ENCODE measurements at regions not wholly inside any gene's neighbourhood (a gene's known extent, or its start where the extent isn't known, plus 50 kb on each side); places are given as distances from the start of the nearest gene placed in this dataset.
A peak's percentile ranks its signal among the peaks of the same experiment; 100 is the strongest.
"Not testable (repeated sequence)": the region's sequence is repeated elsewhere in the genome, so short reads cannot be mapped to it uniquely, and the experiment has no call there.

GRCh38 chr9:115888131-115888530 is 265.5 kb upstream of the PAPPA start:
- DNase-seq, result no peak

- no peak for DNase-seq
These were observed 261.7 kb upstream of the PAPPA start for GRCh38 chr9:115891929-115892328.

- not testable (repeated sequence) for DNase-seq
These were observed 255.1 kb upstream of the PAPPA start for GRCh38 chr9:115898478-115898877.

- no peak for DNase-seq
These were observed 252.9 kb upstream of the PAPPA start for GRCh38 chr9:115900698-115901097.

DNA sequence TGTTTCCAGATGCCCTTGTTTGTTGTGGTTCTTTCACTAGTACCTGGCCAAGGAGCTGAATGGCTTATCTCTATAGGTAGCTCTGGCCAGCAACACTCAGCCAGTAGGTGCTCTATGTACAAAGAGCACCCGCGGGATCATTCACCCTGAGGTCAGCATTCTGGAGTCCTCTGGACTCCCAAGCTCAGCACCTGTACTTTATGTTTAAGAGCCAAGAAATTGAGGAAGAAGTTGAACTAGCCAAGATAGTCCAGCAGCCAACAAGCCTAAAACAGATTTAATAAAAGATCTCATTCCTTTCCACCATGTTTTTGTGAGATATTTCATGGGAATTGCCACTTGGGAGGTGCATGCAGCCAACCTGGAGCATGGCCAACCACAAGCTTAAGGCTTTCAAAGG is 242.6 kb upstream of the PAPPA start:
- peak; percentile 29 for DNase-seq

- no peak for DNase-seq
These were observed 241.5 kb upstream of the PAPPA start for GRCh38 chr9:115912086-115912485.

GRCh38 chr9:115913696-115914095 is 239.9 kb upstream of the PAPPA start:
- DNase-seq, result peak; percentile 26

- DNase-seq, result peak; percentile 16
These were observed 239.3 kb upstream of the PAPPA start for GRCh38 chr9:115914291-115914690.

DNA sequence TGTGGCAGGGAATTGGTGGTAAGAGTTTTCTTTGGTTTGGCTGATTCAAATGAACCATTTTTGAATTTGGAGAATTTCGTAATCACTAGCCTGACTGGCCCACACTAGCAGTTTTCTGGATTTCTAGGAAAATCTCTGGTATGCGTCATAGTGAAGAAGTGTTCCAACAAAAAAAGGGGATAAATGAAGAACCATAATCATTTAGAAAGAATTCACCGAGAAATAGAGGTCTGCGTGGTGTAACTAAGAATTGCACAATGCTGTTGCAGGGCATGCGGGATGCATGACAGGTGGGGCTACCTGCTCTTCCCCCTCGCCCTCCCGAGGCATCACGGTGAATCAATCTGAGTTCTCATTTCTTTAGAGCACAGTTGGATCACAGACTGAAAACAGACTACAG is 232.3 kb upstream of the PAPPA start:
- DNase-seq, result no peak

- no peak for DNase-seq
These were observed 231.1 kb upstream of the PAPPA start for GRCh38 chr9:115922444-115922843.

DNA sequence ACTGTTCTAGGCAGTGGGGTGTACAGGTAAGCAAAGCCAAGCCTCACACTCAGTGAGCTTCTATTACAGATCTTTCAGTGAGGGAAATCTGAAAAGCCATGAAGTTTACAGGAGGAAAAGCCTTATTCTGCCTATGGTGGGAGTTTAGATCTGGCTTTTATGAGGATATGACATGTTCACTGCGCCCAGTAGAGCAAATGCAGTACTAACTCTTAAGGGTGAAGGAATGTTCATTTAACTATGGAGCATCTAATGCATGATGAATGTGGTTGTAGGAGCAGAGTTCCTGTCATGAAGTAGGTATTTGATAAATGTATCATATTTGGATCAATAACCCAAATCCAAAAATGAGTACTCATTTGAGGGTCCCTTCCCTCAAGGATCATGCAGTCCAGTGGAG is 230.2 kb upstream of the PAPPA start:
- DNase-seq, result no peak

- no peak for DNase-seq
These were observed 229.5 kb upstream of the PAPPA start for GRCh38 chr9:115923903-115924668.

- DNase-seq, result no peak
These were observed 229.0 kb upstream of the PAPPA start for GRCh38 chr9:115924669-115924987.

GRCh38 chr9:115925424-115925823 is 228.2 kb upstream of the PAPPA start:
- DNase-seq, result no peak

DNA sequence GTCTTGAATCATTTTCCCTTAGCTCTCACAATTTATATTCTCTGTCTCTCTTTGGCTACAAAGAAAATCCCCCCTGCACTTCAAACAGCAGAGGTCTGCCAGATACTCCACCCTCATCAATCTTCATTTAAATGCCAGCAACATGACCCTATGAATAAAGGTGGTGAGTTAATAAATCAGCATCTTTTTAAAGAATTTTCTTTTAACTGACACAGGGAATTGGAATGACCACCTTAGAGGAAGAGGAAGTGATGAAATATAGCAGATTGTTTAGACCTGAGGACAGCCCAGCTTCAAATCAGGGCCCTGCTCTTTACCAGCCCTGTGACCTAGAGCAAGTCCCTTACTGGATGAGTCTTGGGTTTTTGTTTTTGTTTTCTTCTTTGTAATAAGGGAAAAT is 223.1 kb upstream of the PAPPA start:
- DNase-seq, result no peak

DNA sequence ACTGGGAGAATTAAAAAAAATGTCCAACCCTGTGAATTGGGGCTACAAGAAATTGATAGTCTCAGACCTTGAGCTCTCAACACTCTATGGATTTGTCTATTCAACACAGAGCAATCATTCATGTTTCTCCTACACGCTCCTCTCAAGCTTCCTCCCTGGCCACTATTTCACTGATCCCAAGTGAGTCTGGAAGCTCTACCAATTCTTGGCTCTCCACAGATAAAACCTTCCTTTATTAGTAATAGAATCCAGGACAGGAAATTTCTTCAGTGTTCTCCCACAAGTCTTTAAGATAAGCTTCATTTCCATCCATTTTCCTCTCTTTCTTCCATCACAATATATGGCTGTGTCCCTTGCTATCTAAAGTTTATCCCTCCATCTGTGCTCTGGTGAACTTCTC is 215.1 kb upstream of the PAPPA start:
- no peak for DNase-seq

DNA sequence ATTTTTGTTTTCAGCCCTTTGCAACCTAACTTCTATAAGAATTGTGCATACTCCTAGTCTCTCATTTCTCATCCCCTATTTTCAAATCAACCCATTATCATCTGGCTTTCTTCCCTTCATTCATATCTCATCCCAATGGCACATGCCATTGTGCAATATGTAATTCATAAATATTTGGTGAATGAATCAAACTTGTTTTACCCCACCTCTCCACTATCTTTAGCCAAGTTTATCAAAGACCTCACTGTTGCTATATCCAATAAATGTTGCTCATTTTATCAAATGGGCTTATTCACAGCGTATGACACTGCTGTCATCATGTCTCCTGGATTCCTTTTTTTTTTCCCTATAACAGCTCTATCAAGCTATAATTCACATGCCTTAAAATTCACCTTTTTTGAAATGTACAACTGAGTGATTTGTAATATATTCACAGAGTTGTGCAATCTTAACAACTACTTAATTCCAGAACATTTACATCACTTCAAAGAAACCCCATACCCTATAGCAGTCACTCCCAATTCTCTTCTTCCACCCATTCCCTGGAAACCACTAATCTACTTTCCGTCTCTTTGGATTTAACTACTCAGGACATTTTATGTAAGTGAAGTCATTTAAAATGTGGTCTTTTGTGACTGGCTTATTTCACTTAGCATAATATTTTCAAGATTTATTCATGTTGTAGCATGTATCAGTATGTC is 214.4 kb upstream of the PAPPA start:
- DNase-seq, result no peak

DNA sequence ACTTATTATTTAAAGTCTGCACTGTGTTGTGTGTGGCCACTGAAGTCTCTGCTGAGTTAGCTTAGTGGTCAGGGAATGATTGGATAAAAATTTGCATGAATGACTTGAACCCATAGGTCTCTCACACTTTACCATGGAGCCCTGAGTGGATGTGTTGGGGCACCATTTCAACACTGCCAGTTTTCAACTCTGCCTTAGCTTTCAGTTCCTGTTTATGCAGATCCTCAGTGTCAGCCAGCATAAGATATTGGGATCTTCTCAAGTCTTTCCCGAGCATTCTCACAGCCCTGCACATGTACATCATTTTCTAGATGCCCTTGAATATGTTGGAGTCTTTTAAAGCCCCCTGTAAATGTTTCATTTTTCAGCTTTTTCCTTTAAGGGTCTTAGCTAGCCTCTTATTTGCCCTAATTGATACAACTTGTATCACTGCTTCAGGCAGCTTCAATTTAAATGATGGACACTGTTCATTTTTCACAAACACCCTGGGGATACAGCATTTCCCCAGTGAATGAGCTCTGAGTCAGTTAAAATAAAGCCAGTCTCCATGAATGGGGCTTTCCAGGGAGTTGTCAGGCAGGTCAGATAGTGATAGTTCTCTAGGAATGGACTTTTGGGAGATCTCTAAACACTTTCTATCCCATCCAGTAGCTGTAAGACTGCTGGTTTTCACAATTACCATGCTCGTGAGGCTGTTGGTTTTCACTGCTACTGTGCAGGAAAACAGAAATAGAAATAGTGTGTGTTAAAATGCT is 211.9 kb upstream of the PAPPA start:
- no peak for DNase-seq

- no peak for DNase-seq
These were observed 210.0 kb upstream of the PAPPA start for GRCh38 chr9:115943431-115944165.

GRCh38 chr9:115944166-115944948 is 209.2 kb upstream of the PAPPA start:
- peak; percentile 52 for DNase-seq

DNA sequence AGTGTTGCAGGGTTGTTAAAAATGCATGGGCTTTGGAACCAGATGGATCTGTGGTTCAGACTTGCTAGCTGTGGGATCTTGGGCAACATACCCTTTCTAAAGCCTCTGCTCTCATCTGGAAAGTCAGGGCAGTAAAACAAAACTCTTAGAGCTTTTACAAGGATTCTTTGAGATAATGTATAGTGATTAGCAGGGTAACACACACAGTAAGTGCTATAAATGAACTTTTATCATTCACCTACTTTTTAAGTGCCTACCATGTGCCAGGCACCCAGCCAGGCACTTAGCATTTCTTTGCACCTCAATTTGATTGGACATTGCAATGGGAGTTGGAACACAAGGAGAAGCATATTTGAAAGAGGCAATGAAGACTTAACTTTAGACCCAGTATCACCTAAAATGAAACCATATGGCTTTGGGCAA is 208.6 kb upstream of the PAPPA start:
- no peak for DNase-seq

DNA sequence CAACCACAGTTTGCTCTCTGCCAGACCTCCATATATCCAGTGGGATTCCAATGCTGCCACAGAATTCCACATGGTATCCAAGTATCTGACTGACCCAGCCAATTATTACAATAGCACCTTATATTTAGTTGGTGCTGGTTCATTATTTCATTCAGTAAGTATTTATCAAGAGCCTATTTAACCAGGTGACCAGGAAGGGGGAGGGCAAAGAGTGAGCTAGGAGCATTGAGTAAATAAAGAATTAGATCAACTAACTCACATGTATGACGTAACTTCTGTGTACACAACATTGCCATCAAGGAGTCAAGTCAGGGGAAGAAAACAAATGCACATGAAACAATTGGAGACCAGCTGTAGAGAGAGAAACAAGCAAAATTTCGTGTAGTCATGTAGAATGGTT is 207.1 kb upstream of the PAPPA start:
- no peak for DNase-seq
